Hematopoietic multipotent progenitor cell (in vitro differentiated cells): ENCODE measurements at regions not wholly inside any gene's neighbourhood (a gene's known extent, or its start where the extent isn't known, plus 50 kb on each side); places are given as distances from the start of the nearest gene placed in this dataset.

ENCODE experiments used
- DNase-seq, 3 donors: peaks; one replicate each; pipeline ENCODE4 v3.0.0-alpha.2; 2011 to 2015; ENCODE audit warnings: low read depth in 2 of 3, low spot score in 2 of 3

DNA sequence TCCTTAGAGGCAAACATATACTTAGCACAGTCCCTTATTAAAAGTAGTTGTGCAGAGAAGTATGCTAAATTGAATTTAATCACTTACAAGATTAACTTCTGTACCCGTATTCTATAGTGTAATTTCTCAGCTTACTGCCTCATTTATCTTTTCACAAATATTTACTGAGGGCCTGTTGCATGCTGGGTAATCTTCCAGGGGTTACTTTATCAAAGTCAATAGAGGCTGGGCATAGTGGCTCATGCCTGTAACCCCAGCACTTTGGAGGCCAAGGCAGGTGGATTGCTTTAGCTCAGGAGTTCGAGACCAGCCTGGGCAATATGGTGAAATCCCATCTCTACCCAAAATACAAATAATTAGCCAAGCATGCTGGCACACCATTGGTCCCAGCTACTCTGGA lies 111.7 kb upstream of the RAB27B start:
- no peak for DNase-seq

DNA sequence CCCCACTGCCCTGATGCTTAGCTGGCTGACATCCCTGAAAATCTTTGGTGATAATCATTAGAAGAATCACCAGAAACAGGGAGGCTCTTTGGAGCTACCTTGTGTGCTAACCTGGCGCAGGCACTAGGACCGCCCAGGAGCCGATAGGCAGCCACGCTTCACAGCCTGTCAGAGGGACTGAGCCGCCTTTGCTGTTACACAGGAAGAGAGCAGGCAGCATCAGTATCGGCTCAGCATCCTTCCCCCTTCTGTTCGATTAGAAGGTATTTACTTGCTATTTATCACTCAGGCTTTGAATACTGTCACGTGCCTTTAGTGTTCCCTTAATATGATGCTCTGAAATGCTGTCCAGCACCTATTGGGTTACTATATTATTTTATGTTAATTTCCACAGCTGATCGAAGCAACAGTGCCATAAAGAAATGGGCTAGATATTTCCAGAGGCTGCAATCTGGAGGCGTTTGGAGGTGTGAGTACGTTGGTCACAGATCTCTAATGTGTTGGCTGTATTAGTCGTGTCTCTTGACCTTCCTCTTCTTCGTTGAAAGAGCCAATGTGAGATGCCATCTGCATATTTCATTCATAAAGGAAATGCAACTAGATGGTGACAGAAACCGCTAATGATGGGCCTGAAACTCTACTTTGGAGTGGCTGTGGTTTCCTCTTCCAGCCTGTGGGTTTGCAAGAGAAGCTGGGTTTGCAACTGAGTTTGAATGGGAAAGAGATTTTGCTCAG lies 110.4 kb upstream of the RAB27B start:
- peak in 2 of 3 donors; percentile 75 to 83 for DNase-seq

DNA sequence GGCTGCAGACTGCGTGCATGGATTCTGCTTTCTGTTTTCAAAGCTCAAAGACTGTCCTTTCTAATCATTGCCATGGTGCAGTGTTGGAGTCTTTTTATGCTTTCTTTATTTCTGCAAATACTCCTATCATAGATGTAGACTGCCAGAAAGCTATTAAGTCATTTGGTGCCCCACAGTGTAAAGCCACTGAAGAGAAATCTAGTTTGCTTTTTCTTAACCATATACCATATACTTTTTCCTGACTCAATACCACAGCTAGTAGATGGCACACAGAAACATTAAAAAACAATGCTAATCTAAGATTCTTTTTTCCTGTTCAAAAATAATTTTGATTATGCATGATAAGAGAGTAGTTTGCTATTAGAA lies 109.9 kb upstream of the RAB27B start:
- no peak for DNase-seq

DNA sequence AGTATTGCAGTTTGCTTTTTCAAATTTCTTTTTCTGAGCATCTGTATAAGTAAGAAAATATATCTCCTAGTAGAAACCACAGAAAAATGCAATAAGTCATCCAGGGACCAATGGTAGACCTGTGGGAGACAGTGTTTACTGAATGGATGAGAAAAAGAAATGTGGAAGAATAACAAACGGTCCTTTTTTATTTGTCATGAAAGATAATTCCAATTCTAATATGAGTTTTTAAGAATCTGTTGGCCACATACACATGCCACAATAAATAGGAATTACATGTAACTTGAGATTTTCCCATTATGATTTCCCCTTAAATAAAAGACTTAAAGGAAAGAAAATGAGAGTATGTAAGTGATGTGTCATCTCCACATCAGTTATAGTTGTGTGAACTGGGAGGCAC lies 107.7 kb upstream of the RAB27B start:
- no peak for DNase-seq

DNA sequence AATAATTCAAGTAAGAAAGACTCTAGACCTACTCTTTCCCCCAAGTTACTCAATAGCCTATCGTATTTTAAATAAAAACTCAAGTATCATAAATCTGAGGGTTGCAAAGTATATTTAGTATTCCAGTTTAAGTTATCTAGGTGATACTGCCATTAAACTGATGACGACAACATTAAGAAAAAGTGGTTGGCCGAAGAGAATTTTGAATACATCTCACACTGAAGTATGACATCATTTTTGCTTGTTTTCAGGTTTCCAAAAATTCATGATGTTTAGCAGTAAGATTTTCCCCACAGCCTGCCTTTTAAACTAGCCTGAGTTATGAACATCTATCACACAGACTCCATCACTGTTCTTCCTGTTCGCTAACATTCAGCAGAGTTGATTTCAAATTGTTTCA lies 102.1 kb upstream of the RAB27B start:
- no peak for DNase-seq

DNA sequence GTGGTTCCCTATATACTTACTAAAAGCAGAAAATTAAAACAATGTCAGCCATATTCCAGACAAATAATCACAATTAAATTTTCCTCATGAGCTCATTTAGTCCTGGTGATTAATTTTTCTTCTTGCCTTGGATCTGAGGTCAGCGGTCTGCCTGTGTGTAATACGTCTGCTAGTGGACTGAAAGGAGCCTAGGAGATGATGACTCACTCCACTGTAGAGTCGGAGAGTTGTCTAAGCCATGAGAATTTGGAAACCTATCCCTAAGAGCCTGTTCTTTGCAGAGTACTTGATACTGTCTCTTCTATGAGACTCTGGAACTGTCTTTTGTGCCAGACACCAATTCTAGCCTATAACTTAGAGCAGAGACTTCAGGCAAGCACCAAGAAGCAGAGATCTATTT lies 94.2 kb upstream of the RAB27B start:
- DNase-seq: no peak

DNA sequence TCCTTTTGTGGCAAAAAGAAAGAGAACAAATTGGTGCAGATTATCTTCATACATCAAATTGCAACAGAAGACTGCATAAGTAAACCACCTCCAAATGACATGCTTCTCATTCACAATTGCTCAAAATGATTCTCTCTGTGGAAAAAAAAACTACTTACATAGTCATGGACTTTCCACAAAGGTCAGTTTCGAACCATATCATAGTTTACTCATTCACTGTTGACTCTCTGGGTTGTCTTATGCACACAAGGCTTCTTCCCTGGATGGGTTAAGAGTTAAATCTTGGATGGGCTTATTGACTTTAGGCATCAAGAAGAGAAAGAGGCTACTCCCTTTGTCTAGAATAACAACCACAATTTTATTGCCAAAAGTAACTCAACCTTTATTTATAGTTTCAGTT lies 91.3 kb upstream of the RAB27B start:
- no peak for DNase-seq

DNA sequence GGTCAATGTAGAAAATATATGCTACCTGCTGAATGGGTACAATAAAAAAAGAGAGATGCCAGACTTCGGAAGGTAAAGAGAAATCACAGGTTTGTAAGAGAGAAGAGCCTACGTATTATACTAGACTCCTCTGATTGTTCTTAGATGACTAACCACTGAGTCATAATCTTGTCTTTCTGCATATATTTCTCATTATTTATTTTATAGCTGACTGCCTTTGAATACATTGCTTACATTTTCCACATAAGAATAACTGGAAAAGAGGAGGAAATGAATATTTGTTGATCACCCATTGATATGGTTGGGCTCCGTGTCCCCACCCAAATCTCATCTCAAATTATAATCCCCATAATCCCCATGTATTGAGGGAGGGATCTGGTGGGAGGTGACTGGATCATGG lies 90.3 kb upstream of the RAB27B start:
- no peak for DNase-seq

DNA sequence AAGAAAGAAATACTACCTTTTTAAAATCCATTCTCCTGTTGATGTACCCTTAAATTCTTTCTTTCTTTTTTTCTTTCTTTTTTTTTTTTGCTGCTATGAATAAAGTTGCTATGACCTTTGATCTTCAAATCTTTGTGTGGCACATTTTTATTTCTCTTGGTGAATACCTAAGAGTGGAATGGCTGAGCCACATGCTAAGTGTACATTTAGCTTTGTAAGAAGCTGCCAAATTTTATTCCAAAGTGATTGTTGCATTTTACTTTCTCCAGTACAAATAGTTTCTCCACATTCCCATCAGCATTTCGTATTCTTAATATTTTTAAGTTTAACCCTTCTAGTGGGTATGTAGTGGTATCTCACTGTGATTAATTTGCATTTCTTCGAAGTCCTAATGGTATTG lies 88.8 kb upstream of the RAB27B start:
- no peak for DNase-seq

DNA sequence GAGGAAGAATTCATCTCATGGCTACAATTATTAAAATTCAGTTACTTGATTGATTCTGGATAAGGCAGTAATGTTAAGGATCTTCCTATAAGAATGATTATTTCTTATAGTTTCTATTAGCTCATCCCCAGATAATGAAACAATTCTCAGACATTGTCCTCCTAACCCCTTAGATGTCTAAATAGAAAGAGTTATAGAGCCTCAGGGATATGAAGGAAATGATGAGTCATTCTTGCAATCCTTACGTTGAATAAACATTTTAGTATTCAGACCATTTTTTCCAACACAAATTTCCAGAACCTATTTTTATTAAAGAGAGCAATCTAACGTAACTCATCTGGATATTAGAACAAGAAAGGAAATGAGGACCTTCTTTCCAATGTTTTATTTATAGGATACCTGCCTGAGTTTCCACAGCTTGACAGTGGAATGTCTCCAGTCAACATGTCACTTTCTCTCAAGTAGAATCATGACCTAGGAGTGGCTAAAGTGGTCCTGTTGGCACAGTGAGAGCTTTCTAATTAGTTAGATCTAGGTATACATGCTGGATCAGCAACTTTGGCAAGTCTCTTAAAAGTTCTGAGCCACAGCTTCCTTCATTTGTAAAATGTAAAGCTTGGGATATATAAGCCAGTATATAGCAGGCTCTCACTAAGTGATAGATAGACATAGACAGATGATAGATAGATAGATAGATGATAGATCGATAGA lies 88.0 kb upstream of the RAB27B start:
- no peak for DNase-seq

DNA sequence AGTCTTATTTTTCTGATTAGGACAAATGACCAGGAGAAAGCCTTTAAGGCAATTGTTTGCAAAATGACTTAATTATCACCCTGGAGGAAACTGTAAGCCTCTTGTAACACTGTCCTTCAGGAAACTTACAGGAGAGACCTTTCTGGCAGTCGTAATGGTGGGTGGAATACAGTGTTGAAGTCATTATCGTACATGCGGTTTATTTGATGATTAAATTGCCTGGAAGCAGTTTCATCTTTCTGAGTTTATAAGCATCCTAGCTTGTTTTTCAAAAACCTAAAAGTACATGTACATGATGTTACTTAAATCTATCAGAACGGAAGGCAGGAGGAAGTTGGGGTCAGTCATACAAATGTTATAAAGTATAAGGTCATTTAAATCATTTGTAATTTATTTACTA lies 86.2 kb upstream of the RAB27B start:
- DNase-seq: no peak

DNA sequence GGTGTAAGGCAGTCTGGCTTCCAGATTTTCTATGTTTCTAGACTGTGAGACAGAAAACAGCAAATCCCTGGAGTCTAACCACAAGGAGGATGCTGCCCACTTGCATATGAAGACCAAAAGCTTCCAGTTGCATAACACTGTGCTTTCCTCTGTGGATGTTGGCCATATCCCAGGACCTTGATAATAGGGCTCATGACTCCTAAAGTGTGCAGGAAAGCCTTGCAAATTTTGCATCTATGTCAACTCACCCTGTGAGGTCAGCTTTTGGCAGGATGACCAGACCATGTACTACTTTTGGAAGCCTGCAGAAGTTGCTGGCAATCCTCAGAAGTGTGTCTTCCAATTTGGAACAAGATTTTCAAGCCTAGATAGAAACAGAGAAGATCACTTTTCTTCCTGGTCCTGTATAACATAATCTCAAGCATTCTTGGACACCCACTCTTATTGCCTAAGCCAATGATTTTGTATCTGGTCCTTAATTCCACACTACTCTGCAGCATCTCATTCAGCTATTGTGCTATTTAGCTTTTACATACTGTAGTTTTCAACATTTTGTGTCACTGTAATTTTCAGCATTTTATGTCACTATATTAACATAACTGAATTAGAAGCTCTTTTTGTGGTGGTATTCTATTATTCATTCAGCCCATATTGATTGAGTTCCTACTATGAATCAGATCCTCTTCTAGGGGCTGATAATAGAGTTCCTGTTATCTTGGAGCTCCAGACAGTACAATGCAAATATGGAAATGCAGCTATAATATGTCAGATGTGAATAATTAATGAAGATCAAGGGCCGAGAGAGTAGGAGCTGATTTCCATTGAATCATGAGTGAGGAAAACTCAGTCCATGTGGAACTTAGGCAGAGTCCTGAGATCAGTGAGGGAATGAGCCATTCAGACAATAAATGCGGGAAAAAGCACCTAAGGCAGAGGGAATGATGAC lies 85.3 kb upstream of the RAB27B start:
- DNase-seq: no peak

DNA sequence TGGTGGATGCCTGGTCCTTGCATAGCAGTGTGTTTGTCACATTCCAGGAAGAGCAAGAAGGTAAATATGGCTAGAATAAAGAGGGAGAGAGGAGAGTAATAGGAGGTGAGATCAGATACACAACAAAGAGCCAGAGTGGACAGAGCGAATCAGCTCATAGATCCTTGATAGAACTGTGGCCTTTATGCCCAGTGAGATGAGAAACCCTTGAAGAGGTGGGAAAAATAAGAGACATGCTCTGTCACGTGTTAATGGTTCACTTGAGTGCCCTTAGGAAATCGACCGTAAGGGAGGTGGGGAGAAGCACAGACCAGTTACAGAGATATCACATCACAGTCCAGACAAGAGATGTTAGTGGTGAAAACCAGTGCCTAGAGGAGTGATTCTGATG lies 84.7 kb upstream of the RAB27B start:
- DNase-seq: no peak

DNA sequence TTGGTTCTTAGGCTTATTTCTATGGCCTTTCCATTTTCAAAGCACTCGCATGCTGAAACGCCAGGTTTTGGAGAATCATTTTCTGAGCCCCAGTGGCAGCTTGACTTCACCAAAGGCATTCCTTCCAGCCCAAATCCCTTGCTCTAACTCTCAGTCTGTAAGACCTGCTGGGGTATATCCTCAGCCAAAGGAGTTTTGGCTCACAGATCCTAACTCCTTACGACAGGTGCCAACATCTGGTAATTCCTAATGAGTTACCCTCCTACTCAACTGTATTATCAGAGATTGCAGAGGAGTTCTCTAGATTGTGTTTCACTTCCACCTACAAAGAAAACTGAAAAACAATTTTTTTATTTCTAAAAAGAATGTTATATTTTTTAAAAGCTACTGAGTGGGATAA lies 79.0 kb upstream of the RAB27B start:
- DNase-seq: no peak

DNA sequence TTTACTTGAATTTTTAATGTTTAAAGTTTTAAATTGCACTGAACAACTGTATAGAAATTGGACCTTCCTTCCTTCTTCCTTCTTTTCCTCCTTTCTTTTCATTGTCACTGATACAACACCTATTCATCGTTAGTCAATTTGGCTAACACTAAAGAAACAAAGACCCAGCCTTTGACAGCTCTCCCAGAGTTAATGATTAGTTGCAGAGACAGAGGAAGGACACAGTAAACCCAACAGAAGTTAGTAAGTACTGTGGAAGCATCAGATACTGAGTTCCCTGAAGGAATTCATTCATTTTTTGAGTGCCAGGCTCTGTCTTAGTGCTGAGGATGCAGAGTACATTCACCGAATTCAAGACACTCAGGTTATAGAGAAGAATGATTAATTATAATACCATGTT lies 77.9 kb upstream of the RAB27B start:
- no peak for DNase-seq

DNA sequence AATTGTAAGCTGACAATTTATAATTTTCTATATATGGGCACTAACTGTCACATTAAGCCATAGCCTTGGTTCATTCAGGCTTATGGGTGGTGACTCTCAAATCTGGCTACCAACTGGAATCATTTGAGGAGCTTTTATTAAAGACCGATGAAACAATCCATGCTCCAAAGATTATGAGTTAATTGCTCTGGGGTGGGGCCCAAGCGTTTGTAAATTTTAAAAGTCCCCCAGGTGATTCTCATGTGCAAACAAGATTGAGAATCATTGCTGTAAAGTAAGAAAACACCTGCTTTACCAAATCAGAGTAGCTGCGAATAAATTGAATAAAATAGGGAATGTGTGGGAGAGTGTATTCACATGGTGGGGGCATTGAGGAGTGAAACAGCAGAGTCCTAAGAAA lies 76.1 kb upstream of the RAB27B start:
- DNase-seq: no peak

DNA sequence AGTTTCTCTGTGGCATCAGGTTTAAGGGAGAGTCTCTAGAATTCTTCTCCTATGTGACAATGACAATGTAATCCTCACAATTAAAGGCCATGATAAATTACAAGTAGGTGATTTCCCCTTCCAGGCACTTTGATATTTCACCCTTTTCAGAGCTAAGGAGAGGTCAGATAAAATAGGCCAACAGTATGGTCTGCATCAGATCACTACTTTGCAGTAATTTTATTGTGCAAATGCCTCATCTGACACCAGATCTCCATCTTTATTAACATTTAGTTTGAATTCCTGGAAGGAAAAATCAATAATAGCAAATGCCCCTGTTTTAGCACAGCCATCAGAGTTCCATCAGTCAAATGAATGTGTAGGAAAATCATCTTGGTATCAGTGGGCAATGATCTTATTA lies 72.8 kb upstream of the RAB27B start:
- DNase-seq: no peak

DNA sequence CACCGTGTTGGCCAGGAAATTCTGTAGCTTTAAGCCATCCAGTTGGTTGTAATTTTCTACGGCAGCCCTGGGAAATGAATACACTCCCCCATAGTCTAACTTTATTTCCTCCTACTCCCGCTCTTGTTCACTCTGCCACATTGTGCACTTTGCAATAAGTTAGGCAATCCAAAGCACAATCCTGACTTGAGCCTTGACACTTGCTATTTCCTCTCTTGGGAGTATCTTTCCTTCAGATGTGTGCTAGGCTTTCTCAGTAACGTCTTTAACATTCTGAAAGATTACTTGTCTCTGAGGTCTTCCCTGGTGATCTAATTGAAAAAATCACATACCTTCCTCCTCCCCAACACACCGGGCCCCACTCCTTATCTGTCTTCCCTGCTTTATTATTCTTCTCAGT lies 65.9 kb upstream of the RAB27B start:
- no peak for DNase-seq

DNA sequence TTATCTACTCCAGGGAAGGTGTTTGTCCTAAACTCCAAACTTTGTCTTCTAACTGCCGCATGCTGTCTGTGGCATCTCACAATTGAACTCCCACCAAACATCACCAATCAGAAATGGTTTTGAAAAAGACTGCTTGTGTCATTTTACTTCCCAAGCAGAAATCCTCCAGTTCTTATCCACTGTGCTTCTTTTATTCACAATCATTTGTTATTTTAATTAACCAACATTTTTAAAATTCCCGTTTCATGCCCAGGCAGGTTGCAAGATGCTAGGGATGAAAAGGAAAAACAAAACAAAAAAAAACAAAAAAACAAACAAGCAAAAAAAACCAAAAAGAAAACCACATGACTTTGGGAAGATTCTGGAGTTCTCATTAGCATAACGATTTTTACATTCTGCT lies 63.5 kb upstream of the RAB27B start:
- DNase-seq: no peak

DNA sequence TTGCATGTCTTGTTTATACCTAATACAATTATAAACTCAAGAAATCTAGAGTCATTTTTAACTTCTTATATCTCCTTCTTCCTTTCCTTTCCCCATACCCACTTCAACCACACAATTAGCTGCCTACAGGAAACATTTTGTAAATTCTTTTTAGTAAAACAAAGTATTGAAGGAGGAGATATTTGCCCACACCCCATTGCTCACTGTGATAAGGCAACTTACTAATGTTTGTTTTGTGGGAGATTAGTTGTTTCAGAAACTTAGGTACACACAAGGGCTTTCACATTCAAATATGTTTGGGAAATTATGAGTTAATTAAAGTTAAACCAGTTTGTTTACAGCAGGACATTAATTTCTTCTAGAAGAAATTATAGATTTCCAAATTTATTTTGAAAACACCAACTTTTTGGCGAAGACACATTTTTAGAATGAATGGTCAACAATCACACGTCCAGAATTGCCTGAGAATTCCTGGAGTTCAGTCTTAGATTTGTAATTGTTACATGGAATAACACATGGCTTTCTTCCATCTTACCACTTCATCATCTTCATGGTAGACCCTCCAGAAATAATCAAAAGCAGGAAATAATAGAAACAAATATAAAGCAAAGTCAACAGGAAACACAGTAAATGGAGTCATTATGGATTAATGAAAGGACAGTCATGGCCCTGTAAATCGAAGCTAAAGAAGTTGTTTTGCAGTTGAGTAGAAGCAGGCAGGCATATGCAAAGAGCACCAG lies 62.5 kb upstream of the RAB27B start:
- DNase-seq: no peak

DNA sequence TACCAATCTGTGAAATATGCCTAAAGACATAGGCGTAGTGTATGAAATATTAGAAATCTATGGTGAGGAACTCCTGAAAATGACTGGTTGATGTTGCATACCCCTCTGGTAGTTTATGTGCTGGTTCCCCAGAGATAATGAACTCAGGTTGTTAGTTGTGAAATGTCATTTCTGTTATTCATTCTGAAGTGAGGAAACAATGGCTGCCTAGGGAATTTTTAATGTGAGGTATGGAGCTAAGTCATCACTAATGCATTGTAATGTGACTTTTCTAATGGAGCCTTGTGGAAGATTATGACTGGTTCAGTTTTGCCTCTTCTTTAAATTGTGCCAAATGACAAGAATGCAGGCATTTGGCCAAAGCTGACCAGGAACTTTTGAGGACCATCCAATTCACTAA lies 61.6 kb upstream of the RAB27B start:
- DNase-seq: no peak
